ENCODE measurements at regions not wholly inside any gene's neighbourhood (a gene's known extent, or its start where the extent isn't known, plus 50 kb on each side); places are given as distances from the start of the nearest gene placed in this dataset.

- TF ChIP-seq CTCF (conservative IDR thresholded peaks at IDR 0.05; ENCODE audit: low read depth, low read length), result no peak
- no peak overlapping the region for H3K4me3 ChIP-seq (ENCODE audit: low read length)
- no peak for DNase-seq (ENCODE audit: low read depth)
Measured at GRCh38 chr5:40364441-40364840, 315.3 kb upstream of the PTGER4 start.

- TF ChIP-seq CTCF (conservative IDR thresholded peaks at IDR 0.05; ENCODE audit: low read depth, low read length), result no peak
- H3K4me3 ChIP-seq (ENCODE audit: low read length), result no peak overlapping the region
- no peak for DNase-seq (ENCODE audit: low read depth)
Measured at GRCh38 chr5:40361378-40361777, 318.3 kb upstream of the PTGER4 start.

- no peak for DNase-seq (ENCODE audit: low read depth)
- no peak overlapping the region for H3K4me3 ChIP-seq (ENCODE audit: low read length)
- TF ChIP-seq CTCF (conservative IDR thresholded peaks at IDR 0.05; ENCODE audit: low read depth, low read length), result no peak
Measured at GRCh38 chr5:40360685-40361084, 319.0 kb upstream of the PTGER4 start.

GRCh38 chr5:40359832-40360231, 319.9 kb upstream of the PTGER4 start:
- no peak overlapping the region for H3K4me3 ChIP-seq (ENCODE audit: low read length)
- no peak for DNase-seq (ENCODE audit: low read depth)
- TF ChIP-seq CTCF (conservative IDR thresholded peaks at IDR 0.05; ENCODE audit: low read depth, low read length), result no peak

- DNase-seq (ENCODE audit: low read depth), result no peak
- no peak overlapping the region for H3K4me3 ChIP-seq (ENCODE audit: low read length)
- no peak for TF ChIP-seq CTCF (conservative IDR thresholded peaks at IDR 0.05; ENCODE audit: low read depth, low read length)
Measured at GRCh38 chr5:40359093-40359492, 320.6 kb upstream of the PTGER4 start.

GRCh38 chr5:40356248-40356647, 323.5 kb upstream of the PTGER4 start:
- H3K4me3 ChIP-seq (ENCODE audit: low read length), result no peak overlapping the region
- no peak for DNase-seq (ENCODE audit: low read depth)

GRCh38 chr5:40355846-40356245, 323.9 kb upstream of the PTGER4 start:
- DNase-seq (ENCODE audit: low read depth), result no peak
- no peak overlapping the region for H3K4me3 ChIP-seq (ENCODE audit: low read length)
- no peak for TF ChIP-seq CTCF (conservative IDR thresholded peaks at IDR 0.05; ENCODE audit: low read depth, low read length)

More at GRCh38 chr5:40356248-40356647, 323.5 kb upstream of the PTGER4 start:
- TF ChIP-seq CTCF (conservative IDR thresholded peaks at IDR 0.05; ENCODE audit: low read depth, low read length), result no peak

All from retinal pigment epithelial cell (primary cell).